ENCODE measurements at regions not wholly inside any gene's neighbourhood (a gene's known extent, or its start where the extent isn't known, plus 50 kb on each side); places are given as distances from the start of the nearest gene placed in this dataset.

GRCh38 chr20:60956194-60956593, 295.9 kb upstream of the CDH4 start:
- Histone ChIP-seq H3K36me3 (ENCODE audit: control insufficient read depth, insufficient read depth, low read length) (no peaks in the 10 kb centered on the region), H3K27ac (ENCODE audit: low read depth, low read length) (no peak overlapping the region), H3K9ac (ENCODE audit: extremely low read depth, low read length, poor library complexity, severe bottlenecking) (no peak overlapping the region), H3K27me3 (ENCODE audit: control insufficient read depth, insufficient read depth, low read length, poor library complexity, severe bottlenecking) (no peaks in the 10 kb centered on the region), H3K4me3 (ENCODE audit: low read length) (no peak overlapping the region), H3K9me3 (ENCODE audit: control insufficient read depth, low read length) (no peaks in the 10 kb centered on the region), H3K4me1 (ENCODE audit: control insufficient read depth, insufficient read depth, low read length) (no peaks in the 10 kb centered on the region)
- Mint-ChIP-seq H3K27ac (no peak overlapping the region), H3K4me1 (no peaks in the 10 kb centered on the region), H3K4me3 (no peak overlapping the region), H3K9me3 (no peaks in the 10 kb centered on the region), H3K36me3 (ENCODE audit: low read depth) (no peaks in the 10 kb centered on the region), H3K27me3 (ENCODE audit: insufficient read depth) (peaks cover 79% of the 10 kb centered on the region)
- no peak for DNase-seq
- WGBS, 2 experiments (ENCODE audit: insufficient coverage in 1 of 2, insufficient read length in 1 of 2), result 62 to 64% methylated on average over 3 to 4 of the region's 4 CpGs
- no peak for TF ChIP-seq CTCF (conservative IDR thresholded peaks at IDR 0.05)

- no peak overlapping the region for H3K9ac ChIP-seq (ENCODE audit: extremely low read depth, low read length, poor library complexity, severe bottlenecking)
- no peak overlapping the region for H3K4me3 ChIP-seq (ENCODE audit: low read length)
- Mint-ChIP-seq H3K27me3 (ENCODE audit: insufficient read depth) (peaks cover 72% of the 10 kb centered on the region), H3K4me1 (peaks cover 2% of the 10 kb centered on the region), H3K9me3 (no peaks in the 10 kb centered on the region), H3K27ac (no peak overlapping the region), H3K4me3 (no peak overlapping the region), H3K36me3 (ENCODE audit: low read depth) (no peaks in the 10 kb centered on the region)
- H3K9me3 ChIP-seq (ENCODE audit: control insufficient read depth, low read length), result no peaks in the 10 kb centered on the region
- H3K27me3 ChIP-seq (ENCODE audit: control insufficient read depth, insufficient read depth, low read length, poor library complexity, severe bottlenecking), result no peaks in the 10 kb centered on the region
- DNase-seq, result peak; percentile 24
- no peak overlapping the region for H3K27ac ChIP-seq (ENCODE audit: low read depth, low read length)
- peaks cover 2% of the 10 kb centered on the region for H3K4me1 ChIP-seq (ENCODE audit: control insufficient read depth, insufficient read depth, low read length)
- H3K36me3 ChIP-seq (ENCODE audit: control insufficient read depth, insufficient read depth, low read length), result no peaks in the 10 kb centered on the region
- WGBS, 2 experiments (ENCODE audit: insufficient coverage in 1 of 2, insufficient read length in 1 of 2), result 82 to 86% methylated on average over 3 of the region's 3 CpGs
- TF ChIP-seq CTCF (conservative IDR thresholded peaks at IDR 0.05), result no peak
Observed at GRCh38 chr20:60957621-60958020, 294.4 kb upstream of the CDH4 start.

DNA sequence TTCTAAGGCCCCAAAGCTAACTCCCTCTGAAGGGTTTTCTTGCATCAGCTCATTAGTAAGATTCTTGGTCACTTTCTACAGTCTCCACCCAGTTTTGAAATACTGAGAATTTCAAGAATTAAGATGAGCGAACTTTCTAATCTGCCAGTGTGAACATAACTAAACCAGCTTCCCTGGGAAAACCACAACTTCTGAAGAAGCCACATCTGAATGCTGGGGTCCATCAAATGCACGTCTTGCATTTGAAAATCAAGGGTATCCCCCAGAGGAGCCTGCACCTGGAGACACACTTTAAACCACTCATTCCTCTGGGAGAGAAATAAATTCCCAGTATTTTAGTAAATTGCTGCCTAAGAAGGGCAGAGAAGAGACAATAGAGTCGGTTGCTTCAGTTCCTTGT, 292.1 kb upstream of the CDH4 start:
- H3K9me3 ChIP-seq (ENCODE audit: control insufficient read depth, low read length), result no peaks in the 10 kb centered on the region
- no peaks in the 10 kb centered on the region for H3K27me3 ChIP-seq (ENCODE audit: control insufficient read depth, insufficient read depth, low read length, poor library complexity, severe bottlenecking)
- no peak for TF ChIP-seq CTCF (conservative IDR thresholded peaks at IDR 0.05)
- no peak for DNase-seq
- 73 to 100% methylated on average over 1 to 3 of the region's 3 CpGs for WGBS, 2 experiments (ENCODE audit: insufficient coverage in 1 of 2, insufficient read length in 1 of 2)
- H3K9ac ChIP-seq (ENCODE audit: extremely low read depth, low read length, poor library complexity, severe bottlenecking), result no peak overlapping the region
- H3K36me3 ChIP-seq (ENCODE audit: control insufficient read depth, insufficient read depth, low read length), result no peaks in the 10 kb centered on the region
- H3K4me3 Mint-ChIP-seq, result no peak overlapping the region
- no peak overlapping the region for H3K4me3 ChIP-seq (ENCODE audit: low read length)
- H3K27me3 Mint-ChIP-seq (ENCODE audit: insufficient read depth), result peaks cover 57% of the 10 kb centered on the region
- no peak overlapping the region for H3K27ac ChIP-seq (ENCODE audit: low read depth, low read length)
- H3K4me1 Mint-ChIP-seq, result peaks cover 10% of the 10 kb centered on the region
- no peak overlapping the region for H3K27ac Mint-ChIP-seq
- no peaks in the 10 kb centered on the region for H3K36me3 Mint-ChIP-seq (ENCODE audit: low read depth)
- no peaks in the 10 kb centered on the region for H3K9me3 Mint-ChIP-seq
- H3K4me1 ChIP-seq (ENCODE audit: control insufficient read depth, insufficient read depth, low read length), result peaks cover 2% of the 10 kb centered on the region

Data from endodermal cell (in vitro differentiated cells).